Astrocyte of the cerebellum (primary cell): ENCODE measurements at regions not wholly inside any gene's neighbourhood (a gene's known extent, or its start where the extent isn't known, plus 50 kb on each side); places are given as distances from the start of the nearest gene placed in this dataset.
"Not testable (repeated sequence)": the region's sequence is repeated elsewhere in the genome, so short reads cannot be mapped to it uniquely, and the experiment has no call there.

ENCODE experiments used
- DNase-seq: peaks from one replicate; pipeline ENCODE4 v3.0.0-alpha.2; 2011; ENCODE audit warnings: low read depth
- H3K4me3 ChIP-seq: 2 replicates; pipeline ENCODE4 v1.5.1; 2011; ENCODE audit warnings: mild to moderate bottlenecking, low read depth, low read length, moderate library complexity
- in situ Hi-C: cut with HindIII; loops from 2 replicates; pipeline ENCODE4 v1.10.0; 2017; ENCODE audit warnings: low sequenced_read_pairs
- TF ChIP-seq, protein P1 (sequence below): IDR thresholded peaks from 2 replicates; pipeline ENCODE4 v1.5.1; 2012; ENCODE audit warnings: low read length, low read depth, moderate library complexity, mild to moderate bottlenecking; ENCODE audit errors: missing control alignments

DNA sequence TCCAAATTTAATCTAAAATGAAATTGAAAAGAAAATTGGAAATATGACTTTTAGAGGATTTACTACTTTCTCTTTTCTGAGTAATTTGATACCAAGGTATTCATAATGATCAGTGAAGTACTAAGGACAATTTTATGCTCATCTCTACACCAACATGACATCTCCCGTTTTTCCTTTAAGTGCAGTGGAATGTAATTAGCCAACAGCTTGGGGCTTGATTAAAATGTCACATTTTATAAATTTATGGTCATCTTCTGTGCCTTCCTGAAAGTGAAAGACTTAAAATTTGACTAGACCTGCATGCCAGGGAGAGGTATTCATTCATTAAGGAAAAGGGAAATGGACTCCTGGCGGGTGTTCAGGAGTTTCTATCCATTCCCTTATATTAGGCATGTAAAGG, 228.2 kb upstream of the CNTN3 start:
- no peak for DNase-seq
- in situ Hi-C loops: no loop called here
- TF ChIP-seq, protein P1, sequence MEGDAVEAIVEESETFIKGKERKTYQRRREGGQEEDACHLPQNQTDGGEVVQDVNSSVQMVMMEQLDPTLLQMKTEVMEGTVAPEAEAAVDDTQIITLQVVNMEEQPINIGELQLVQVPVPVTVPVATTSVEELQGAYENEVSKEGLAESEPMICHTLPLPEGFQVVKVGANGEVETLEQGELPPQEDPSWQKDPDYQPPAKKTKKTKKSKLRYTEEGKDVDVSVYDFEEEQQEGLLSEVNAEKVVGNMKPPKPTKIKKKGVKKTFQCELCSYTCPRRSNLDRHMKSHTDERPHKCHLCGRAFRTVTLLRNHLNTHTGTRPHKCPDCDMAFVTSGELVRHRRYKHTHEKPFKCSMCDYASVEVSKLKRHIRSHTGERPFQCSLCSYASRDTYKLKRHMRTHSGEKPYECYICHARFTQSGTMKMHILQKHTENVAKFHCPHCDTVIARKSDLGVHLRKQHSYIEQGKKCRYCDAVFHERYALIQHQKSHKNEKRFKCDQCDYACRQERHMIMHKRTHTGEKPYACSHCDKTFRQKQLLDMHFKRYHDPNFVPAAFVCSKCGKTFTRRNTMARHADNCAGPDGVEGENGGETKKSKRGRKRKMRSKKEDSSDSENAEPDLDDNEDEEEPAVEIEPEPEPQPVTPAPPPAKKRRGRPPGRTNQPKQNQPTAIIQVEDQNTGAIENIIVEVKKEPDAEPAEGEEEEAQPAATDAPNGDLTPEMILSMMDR: no peak
- H3K4me3 ChIP-seq: no peak overlapping the region

DNA sequence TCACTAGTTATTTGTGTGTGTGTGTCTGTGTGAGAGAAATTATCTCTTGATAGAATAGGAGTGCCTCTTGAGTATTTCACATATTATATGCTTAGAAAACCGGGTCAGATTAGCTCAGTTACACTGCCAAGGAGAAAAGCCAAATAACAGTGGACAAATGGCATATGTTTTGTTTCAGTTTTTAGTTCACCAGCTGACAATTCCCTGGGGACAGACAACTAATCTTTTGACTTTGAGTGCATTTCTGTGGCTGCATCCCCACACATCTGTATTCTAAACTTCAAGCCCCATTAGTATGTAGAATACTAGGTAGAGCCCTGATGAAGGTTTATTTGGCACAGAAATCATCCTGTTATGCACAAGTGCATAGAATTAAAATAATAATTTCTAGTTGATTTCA, 227.7 kb upstream of the CNTN3 start:
- no peak overlapping the region for H3K4me3 ChIP-seq
- in situ Hi-C loops: no loop called here
- TF ChIP-seq, protein P1: no peak
- DNase-seq: no peak

DNA sequence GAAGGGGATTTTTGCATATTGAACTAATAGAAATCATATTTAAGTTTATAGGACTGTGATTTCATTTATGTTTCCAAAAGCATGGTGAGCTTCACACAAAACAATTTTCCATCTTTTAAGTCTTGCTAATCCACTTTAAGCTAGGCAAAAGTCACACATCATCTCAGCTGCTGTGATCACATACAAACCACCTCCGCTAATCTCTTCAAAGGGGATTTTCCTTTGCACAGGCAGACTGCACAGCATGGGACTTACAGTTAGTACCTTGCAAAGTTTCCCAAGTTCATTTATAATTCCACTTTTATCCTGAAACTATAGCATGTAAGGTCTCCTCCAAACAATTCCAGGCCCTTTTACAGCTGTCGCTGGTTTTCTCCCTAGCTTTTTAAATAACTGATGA, 225.1 kb upstream of the CNTN3 start:
- in situ Hi-C loops: no loop called here
- TF ChIP-seq, protein P1: no peak
- no peak overlapping the region for H3K4me3 ChIP-seq
- no peak for DNase-seq

DNA sequence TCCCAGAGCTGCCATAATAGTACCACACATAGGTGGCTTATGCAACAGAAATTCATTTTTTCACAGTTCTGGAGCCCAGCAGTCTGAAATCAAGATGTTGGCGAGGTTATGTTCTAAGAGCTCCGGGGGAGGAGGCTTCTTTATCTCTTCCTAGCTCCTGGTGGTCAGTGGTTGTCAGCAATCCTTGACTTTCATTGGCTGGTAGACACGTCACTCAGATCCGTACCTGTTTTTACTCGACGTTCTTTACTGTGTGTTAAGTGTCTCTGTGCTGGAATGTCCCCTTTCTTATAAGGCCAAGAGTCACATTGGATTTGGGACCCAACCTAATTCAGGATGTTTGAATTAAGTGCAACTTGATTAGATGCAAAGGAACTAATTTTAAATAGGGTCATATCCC, 218.5 kb upstream of the CNTN3 start:
- TF ChIP-seq, protein P1: no peak
- in situ Hi-C loops: no loop called here
- DNase-seq: no peak
- H3K4me3 ChIP-seq: no peak overlapping the region

DNA sequence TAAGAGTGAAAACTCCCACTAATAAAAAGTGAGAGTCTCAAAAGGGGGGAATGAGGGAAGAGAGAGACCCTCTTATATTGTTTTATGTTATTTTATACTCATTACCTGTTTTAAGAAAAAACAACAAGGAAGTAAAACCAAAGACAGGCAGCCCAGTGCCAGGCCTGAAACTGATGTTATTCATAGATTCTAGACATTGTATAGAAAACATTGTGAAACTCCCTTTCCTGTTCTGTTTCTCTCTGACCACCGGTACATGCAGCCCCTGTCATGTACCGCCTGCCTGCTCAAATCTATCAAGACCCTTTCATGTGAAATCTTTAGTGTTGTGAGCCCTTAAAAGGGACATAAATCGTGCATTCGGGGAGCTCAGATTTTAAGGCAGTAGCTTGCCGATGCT, 216.4 kb upstream of the CNTN3 start:
- H3K4me3 ChIP-seq, DNase-seq, in situ Hi-C loops: not testable (repeated sequence)

DNA sequence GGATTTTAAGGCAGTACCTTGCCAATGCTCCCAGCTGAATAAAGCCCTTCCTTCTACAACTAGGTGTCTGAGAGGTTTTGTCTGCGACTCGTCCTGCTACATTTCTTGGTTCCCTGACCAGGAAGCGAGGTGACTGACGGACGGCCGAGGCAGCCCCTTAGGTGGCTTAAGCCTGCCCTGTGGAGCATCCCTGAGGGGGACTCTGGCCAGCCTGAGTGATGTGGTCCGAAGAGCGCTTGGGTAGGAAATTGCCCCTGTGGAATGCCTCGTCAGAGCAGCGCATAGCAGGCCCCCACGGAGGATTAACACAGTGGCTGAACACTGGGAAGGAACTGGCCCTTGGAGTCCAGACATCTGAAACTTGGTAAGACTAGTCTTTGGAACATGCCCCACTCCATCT, 210.9 kb upstream of the CNTN3 start:
- in situ Hi-C loops, H3K4me3 ChIP-seq, DNase-seq: not testable (repeated sequence)

DNA sequence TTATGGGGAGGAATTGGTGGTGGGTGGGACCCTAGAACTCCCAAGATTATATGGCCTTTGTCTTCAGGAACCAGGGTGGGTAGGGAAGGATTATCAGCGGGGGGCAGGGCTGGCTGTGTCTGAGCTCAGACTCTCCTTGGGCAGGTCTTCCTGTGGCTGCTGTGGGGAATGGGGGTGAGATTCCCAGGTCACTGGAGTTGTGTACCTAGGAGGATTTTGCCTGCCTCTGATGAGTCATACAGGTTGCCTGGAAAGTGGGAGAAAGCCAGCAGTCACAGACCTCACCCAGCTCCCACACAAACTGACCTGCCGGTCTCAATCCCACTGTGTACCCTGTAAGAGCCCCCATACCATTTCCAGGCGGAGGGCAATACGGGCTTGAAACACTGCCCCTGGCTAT, 209.9 kb upstream of the CNTN3 start:
- TF ChIP-seq, protein P1: no peak
- DNase-seq: no peak
- H3K4me3 ChIP-seq: no peak overlapping the region
- in situ Hi-C loops: no loop called here

DNA sequence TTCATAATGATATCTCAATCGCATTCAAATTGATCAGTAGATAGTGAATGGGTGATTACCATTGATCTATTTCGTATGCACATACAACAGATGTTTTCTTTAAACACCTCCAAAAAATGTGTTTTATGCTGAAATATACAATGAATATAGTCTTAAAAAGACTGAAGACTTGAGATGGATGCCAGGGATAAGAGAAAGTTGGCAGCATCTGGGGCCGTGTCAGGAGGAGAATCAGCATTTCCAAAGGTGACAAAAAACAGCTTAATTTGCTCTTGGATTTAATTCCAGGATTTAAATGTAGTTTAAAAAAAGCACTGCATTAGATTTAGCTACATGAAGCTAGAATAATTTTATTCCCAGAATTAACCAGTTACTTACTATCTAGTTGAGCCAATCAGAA, 199.7 kb upstream of the CNTN3 start:
- DNase-seq: no peak
- in situ Hi-C loops: no loop called here
- TF ChIP-seq, protein P1: no peak
- H3K4me3 ChIP-seq: no peak overlapping the region
